K562 (cell line): ENCODE measurements at regions not wholly inside any gene's neighbourhood (a gene's known extent, or its start where the extent isn't known, plus 50 kb on each side); places are given as distances from the start of the nearest gene placed in this dataset.

Source experiments
- ATAC-seq: fragments of 200-7000 bp; cut with Tn5 transposase; 3 replicates; pipeline ENCODE4 v1.9.1; 2020; ENCODE audit warnings: moderate library complexity
- BruUV-seq: library from RNA; stranded (reverse); fragments of 400-500 nt; replicated peaks from 2 replicates; lab custom pipeline; 2021; lab: Mats Ljungman, UMichigan
- CTCF ChIA-PET: fragments of 300-600 bp; formaldehyde crosslinking; extraction: SDS; loops from one replicate; lab custom pipeline; 2021; ENCODE audit warnings: low intra/inter-chr PET ratio; lab: Yijun Ruan, JAX
- POLR2A ChIA-PET: fragments of 300-600, 350-650 bp; sonication (Branson Sonifier 250); formaldehyde crosslinking; extraction: SDS; loops from one replicate; lab custom pipeline; 2021; ENCODE audit warnings: antibody characterized with exemption, inconsistent platforms; lab: Yijun Ruan, JAX
- DNase-seq, 4 experiments: peaks; one replicate each; pipeline versions ENCODE4 v3.0.0 to v3.0.0-alpha.2; 2011 to 2018; ENCODE audit warnings: low spot score in 3 of 4, mixed read lengths in 3 of 4; ENCODE audit errors: extremely low read depth in 1 of 4
- FAIRE-seq: peaks from 2 replicates; lab custom pipeline; 2011; peaks lifted over from hg19 to GRCh38; lab: Jason Lieb, UNC
- H2AFZ ChIP-seq: 2 replicates; pipeline ENCODE4 v1.6.0; 2011; ENCODE audit warnings: low read depth, low read length, control low read depth, inconsistent platforms
- H3K27ac ChIP-seq: fragments of 200-600 bp; 3 replicates; pipeline ENCODE4 v1.8.0; 2011; ENCODE audit warnings: low read depth, mild to moderate bottlenecking, control low read depth, inconsistent platforms, low read length, moderate library complexity, mixed read lengths; ENCODE audit errors: extremely low read depth
- H3K27me3 ChIP-seq, 2 experiments: fragments of 300-600 bp in 1 of 2; 2 replicates in 1 of 2; 3 replicates in 1 of 2; pipeline versions ENCODE4 v1.6.0 to v1.8.0; 2011; ENCODE audit warnings: inconsistent platforms in 2 of 2, low read length in 2 of 2, mild to moderate bottlenecking in 1 of 2, mixed read lengths in 1 of 2, moderate library complexity in 1 of 2; ENCODE audit not compliant: control insufficient read depth in 2 of 2, insufficient read depth in 2 of 2
- H3K36me3 ChIP-seq: fragments of 300-600 bp; 3 replicates; pipeline ENCODE4 v1.8.0; 2011; ENCODE audit warnings: mild to moderate bottlenecking, low read length, inconsistent platforms; ENCODE audit not compliant: control insufficient read depth, insufficient read depth
- H3K4me1 ChIP-seq, 2 experiments: fragments of 200-600 bp in 1 of 2; replicated peaks in 1 of 2; 2 replicates in 1 of 2; 3 replicates in 1 of 2; pipeline versions ENCODE4 v1.5.1 to v1.8.0; 2011; ENCODE audit warnings: inconsistent platforms in 2 of 2, low read length in 2 of 2, mild to moderate bottlenecking in 1 of 2, mixed read lengths in 1 of 2, moderate library complexity in 1 of 2; ENCODE audit not compliant: control insufficient read depth in 2 of 2, insufficient read depth in 2 of 2
- H3K4me2 ChIP-seq: 2 replicates; pipeline ENCODE4 v1.6.1; 2011; ENCODE audit warnings: low read length, control low read depth, inconsistent platforms, mixed read lengths; ENCODE audit not compliant: insufficient read depth
- H3K4me3 ChIP-seq: fragments of 200-600 bp; sonication (generic), shearing (Covaris generic); 2 replicates; pipeline ENCODE4 v1.5.1; 2016; ENCODE audit warnings: control low read depth, inconsistent platforms
- H3K79me2 ChIP-seq: fragments of 200-600 bp; 3 replicates; pipeline ENCODE4 v1.8.0; 2011; ENCODE audit warnings: low read length, inconsistent platforms; ENCODE audit not compliant: control insufficient read depth, insufficient read depth
- H3K9ac ChIP-seq, 2 experiments: 2 replicates each; pipeline versions ENCODE4 v1.6.0 to v1.6.1; 2011; ENCODE audit warnings: low read depth in 2 of 2, low read length in 2 of 2, control low read depth in 1 of 2, inconsistent platforms in 1 of 2, mild to moderate bottlenecking in 1 of 2, mixed read lengths in 1 of 2; ENCODE audit not compliant: insufficient read depth in 1 of 2
- H3K9me1 ChIP-seq: one replicate; pipeline ENCODE4 v1.6.0; 2011; ENCODE audit warnings: inconsistent platforms, mild to moderate bottlenecking, low read length, moderate library complexity; ENCODE audit not compliant: control insufficient read depth, insufficient read depth
- H3K9me3 ChIP-seq: replicated peaks from 2 replicates; pipeline ENCODE4 v1.5.1; 2011; ENCODE audit warnings: low read depth, low read length, inconsistent platforms; ENCODE audit not compliant: control insufficient read depth, insufficient read depth
- H4K20me1 ChIP-seq: replicated peaks from 2 replicates; pipeline ENCODE4 v1.6.1; 2011; ENCODE audit warnings: low read length, inconsistent platforms, mixed read lengths; ENCODE audit not compliant: control insufficient read depth, insufficient read depth
- ATF3 ChIP-seq, 2 experiments: fragments of 450-650 bp in 1 of 2; sonication (generic) in 1 of 2; formaldehyde crosslinking in 1 of 2; IDR thresholded peaks in 1 of 2; conservative IDR thresholded peaks in 1 of 2; 2 replicates each; pipeline versions ENCODE4 v1.6.1 to v1.8.1; 2016 to 2023; ENCODE audit warnings: mild to moderate bottlenecking in 2 of 2, moderate library complexity in 2 of 2, inconsistent platforms in 1 of 2, missing genetic modification reagents in 1 of 2
- KAT8 ChIP-seq: fragments of 450-650 bp; IDR thresholded peaks from 2 replicates; pipeline ENCODE4 v1.6.1; 2016; ENCODE audit warnings: low read depth, mild to moderate bottlenecking
- KDM5B ChIP-seq: fragments of 200-600 bp; sonication (generic); IDR thresholded peaks from 2 replicates; pipeline ENCODE4 v1.6.1; 2012; ENCODE audit warnings: low read depth, mild to moderate bottlenecking, moderate library complexity, low read length, control low read depth, inconsistent platforms; ENCODE audit not compliant: insufficient replicate concordance
- ZBTB11 ChIP-seq, 3 experiments: fragments of 200-800 bp in 1 of 3; fragments of 250-450 bp in 1 of 3; fragments of 450-650 bp in 1 of 3; sonication (Bioruptor Pico) in 1 of 3; sonication (Bioruptor generic) in 1 of 3; formaldehyde crosslinking in 1 of 3; IDR thresholded peaks; 2 replicates each; pipeline versions ENCODE4 v1.6.1 to v1.8.0; 2016 to 2022; ENCODE audit warnings: mild to moderate bottlenecking in 2 of 3, missing genetic modification characterization in 2 of 3, missing compliant biosample characterization in 1 of 3, moderate library complexity in 1 of 3
- ZNF507 ChIP-seq: conservative IDR thresholded peaks from 2 replicates; pipeline ENCODE4 v1.6.1; 2017; ENCODE audit warnings: missing genetic modification characterization, missing compliant biosample characterization
- ZNF644 ChIP-seq: fragments of 200-800 bp; sonication (Bioruptor generic); IDR thresholded peaks from 2 replicates; pipeline ENCODE4 v1.6.1; 2016; ENCODE audit warnings: low read depth, missing genetic modification characterization, missing compliant biosample characterization
- ZNF766 ChIP-seq: fragments of 200-800 bp; sonication (Bioruptor generic); conservative IDR thresholded peaks from 2 replicates; pipeline ENCODE4 v1.6.1; 2016; ENCODE audit warnings: missing genetic modification characterization, missing compliant biosample characterization
- WGBS: fragments of 100-300 bp; shearing (Covaris generic); methylation state at CpG from one replicate; pipeline ENCODE4 v1.1.6; 2016; ENCODE audit warnings: low coverage, mixed read lengths; ENCODE audit not compliant: insufficient coverage; ENCODE audit errors: missing lambda C conversion rate; 5-methylcytosine and 5-hydroxymethylcytosine counted together
- in situ Hi-C: fragments of 300-500 bp; cut with MboI; formaldehyde crosslinking; loops from 4 replicates; pipeline ENCODE4 v1.15.0; 2018; ENCODE audit warnings: inconsistent platforms, mixed read lengths
- intact Hi-C: fragments of 100-400 bp; cut with micrococcal nuclease; formaldehyde crosslinking; loops from 2 replicates; pipeline ENCODE4 v1.14.2; 2022

- intact Hi-C loops = no loop called here
- no TSS peak for BruUV-seq
- no peak for FAIRE-seq
Observed at GRCh38 chr20:7147220-7147601, 379.7 kb downstream of the BMP2 start.

GRCh38 chr20:7151676-7152470 lies 384.4 kb downstream of the BMP2 start:
- Histone ChIP-seq H3K27me3 (no peaks in the 10 kb centered on the region), H3K9ac (no peak overlapping the region), H3K4me3 (no peak overlapping the region), H3K9me3 (no peaks in the 10 kb centered on the region), H3K4me1 (no peaks in the 10 kb centered on the region), H3K36me3 (no peaks in the 10 kb centered on the region), H4K20me1 (no peaks in the 10 kb centered on the region), H2AFZ (no peak overlapping the region), H3K79me2 (no peaks in the 10 kb centered on the region), H3K9me1 (no peaks in the 10 kb centered on the region), H3K4me2 (no peak overlapping the region), H3K27ac (no peak overlapping the region)
- ATAC-seq = no peak
- ChIA-PET POLR2A (no interaction called here), CTCF (no interaction called here)
- BruUV-seq = no TSS peak
- TF ChIP-seq ZNF766 (CRISPR knock-in tag) = no peak
- TF ChIP-seq KDM5B = no peak
- no peak for TF ChIP-seq ATF3 (IDR thresholded peaks at IDR 0.05)
- TF ChIP-seq ATF3 (CRISPR knock-in tag; conservative IDR thresholded peaks at IDR 0.05) = no peak
- TF ChIP-seq ZBTB11 (CRISPR knock-in tag; IDR thresholded peaks at IDR 0.05) = no peak
- TF ChIP-seq ZNF507 (tag) = no peak
- no peak for TF ChIP-seq ZNF644
- WGBS = 0% methylated on average over 2 of the region's 2 CpGs
- intact Hi-C loops = no loop called here
- no peak for FAIRE-seq
- no peak for DNase-seq
- in situ Hi-C loops = no loop called here

More at GRCh38 chr20:7147220-7147601, 379.7 kb downstream of the BMP2 start:
- ATAC-seq = no peak
- ChIA-PET POLR2A (no interaction called here), CTCF (no interaction called here)
- in situ Hi-C loops = no loop called here
- 0% methylated on average over 4 of the region's 4 CpGs for WGBS
- TF ChIP-seq KAT8 = no peak
- no peaks in the 10 kb centered on the region for H3K36me3 ChIP-seq
- no peak overlapping the region for H2AFZ ChIP-seq
- no peaks in the 10 kb centered on the region for H3K79me2 ChIP-seq
- H3K9me1 ChIP-seq = no peaks in the 10 kb centered on the region
- no peak overlapping the region for H3K9ac ChIP-seq
- no peak overlapping the region for H3K27ac ChIP-seq
- H3K27me3 ChIP-seq = no peaks in the 10 kb centered on the region
- no peak overlapping the region for H3K4me2 ChIP-seq
- no peaks in the 10 kb centered on the region for H3K4me1 ChIP-seq
- H3K4me3 ChIP-seq = no peak overlapping the region
- no peak for DNase-seq
- no peaks in the 10 kb centered on the region for H3K9me3 ChIP-seq
- no peaks in the 10 kb centered on the region for H4K20me1 ChIP-seq
